ENCODE measurements at regions not wholly inside any gene's neighbourhood (a gene's known extent, or its start where the extent isn't known, plus 50 kb on each side); places are given as distances from the start of the nearest gene placed in this dataset.
"Not testable (repeated sequence)": the region's sequence is repeated elsewhere in the genome, so short reads cannot be mapped to it uniquely, and the experiment has no call there.

DNA sequence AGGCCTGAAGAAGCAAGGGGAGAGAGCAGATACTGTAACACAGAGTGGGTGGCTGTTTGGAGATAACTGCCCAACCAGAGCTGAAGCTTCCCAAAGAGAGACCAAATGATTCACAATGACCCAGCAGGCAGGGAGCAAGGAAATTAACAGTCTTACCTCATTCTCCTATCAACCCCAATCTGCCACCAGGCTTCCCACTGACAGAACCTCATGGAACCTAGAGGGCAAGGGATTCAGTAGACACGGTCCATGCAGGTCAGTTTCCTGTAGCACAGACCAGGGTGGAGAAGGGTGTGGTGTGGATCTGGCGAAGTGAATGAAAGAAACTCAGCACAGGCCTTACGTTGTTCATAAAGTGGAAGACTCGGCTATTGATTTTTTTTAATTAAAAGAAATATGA, 60.7 kb upstream of the ALB start:
- peak in 2 of 3 donors; percentile 26 to 72 for DNase-seq
- WGBS (ENCODE audit: insufficient coverage, low coverage, low lambda C conversion rate, missing lambda C conversion rate) = 23% methylated on average over 4 of the region's 4 CpGs
- peak overlapping the region; percentile 51 to 90 (median 84) for H3K27ac ChIP-seq
- no peaks in the 10 kb centered on the region for H3K36me3 ChIP-seq
- peak; percentile 87 for TF ChIP-seq POLR2A (IDR thresholded peaks at IDR 0.05)
- TF ChIP-seq, protein P1, sequence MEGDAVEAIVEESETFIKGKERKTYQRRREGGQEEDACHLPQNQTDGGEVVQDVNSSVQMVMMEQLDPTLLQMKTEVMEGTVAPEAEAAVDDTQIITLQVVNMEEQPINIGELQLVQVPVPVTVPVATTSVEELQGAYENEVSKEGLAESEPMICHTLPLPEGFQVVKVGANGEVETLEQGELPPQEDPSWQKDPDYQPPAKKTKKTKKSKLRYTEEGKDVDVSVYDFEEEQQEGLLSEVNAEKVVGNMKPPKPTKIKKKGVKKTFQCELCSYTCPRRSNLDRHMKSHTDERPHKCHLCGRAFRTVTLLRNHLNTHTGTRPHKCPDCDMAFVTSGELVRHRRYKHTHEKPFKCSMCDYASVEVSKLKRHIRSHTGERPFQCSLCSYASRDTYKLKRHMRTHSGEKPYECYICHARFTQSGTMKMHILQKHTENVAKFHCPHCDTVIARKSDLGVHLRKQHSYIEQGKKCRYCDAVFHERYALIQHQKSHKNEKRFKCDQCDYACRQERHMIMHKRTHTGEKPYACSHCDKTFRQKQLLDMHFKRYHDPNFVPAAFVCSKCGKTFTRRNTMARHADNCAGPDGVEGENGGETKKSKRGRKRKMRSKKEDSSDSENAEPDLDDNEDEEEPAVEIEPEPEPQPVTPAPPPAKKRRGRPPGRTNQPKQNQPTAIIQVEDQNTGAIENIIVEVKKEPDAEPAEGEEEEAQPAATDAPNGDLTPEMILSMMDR (IDR thresholded peaks at IDR 0.05) = no peak
- peaks cover 0 to 37% (median 11%) of the 10 kb centered on the region in 4 donors for H3K4me1 ChIP-seq
- peak; percentile 57 to 74 (median 62) for ATAC-seq
- H3K9me3 ChIP-seq = no peaks in the 10 kb centered on the region
- intact Hi-C loops (cut with DNase I) = loop anchor here in 1 of 2 donors (10.0 kb wide), 1 partner anchor 61 kb away; the partner anchor contains the start of gene ALB
- H3K27me3 ChIP-seq = no peaks in the 10 kb centered on the region
- peak overlapping the region; percentile 18 to 43 (median 42) for H3K4me3 ChIP-seq

DNA sequence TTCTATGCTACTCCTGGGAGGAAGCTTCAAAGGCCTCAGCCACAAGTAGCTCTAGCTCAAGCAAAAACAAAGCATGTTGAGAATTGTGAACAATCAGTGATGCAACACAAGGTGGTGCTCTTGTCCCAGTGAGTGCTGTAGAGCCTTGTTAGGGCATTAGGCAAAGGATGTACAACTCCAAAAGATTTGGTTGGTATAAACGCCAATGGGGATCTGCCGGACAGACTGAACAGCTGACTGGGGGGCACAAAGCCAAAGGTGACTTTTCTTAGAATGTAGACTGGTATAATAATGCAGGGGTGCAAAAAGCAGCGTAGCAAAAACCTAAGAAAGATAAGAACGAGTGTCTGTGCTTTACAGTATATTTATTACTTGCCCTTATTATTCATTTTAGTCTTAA, 62.6 kb upstream of the ALB start:
- TF ChIP-seq, protein P1 (IDR thresholded peaks at IDR 0.05) = peak; percentile 64 to 82 (median 76)
- peak; percentile 21 for TF ChIP-seq POLR2A (IDR thresholded peaks at IDR 0.05)

DNA sequence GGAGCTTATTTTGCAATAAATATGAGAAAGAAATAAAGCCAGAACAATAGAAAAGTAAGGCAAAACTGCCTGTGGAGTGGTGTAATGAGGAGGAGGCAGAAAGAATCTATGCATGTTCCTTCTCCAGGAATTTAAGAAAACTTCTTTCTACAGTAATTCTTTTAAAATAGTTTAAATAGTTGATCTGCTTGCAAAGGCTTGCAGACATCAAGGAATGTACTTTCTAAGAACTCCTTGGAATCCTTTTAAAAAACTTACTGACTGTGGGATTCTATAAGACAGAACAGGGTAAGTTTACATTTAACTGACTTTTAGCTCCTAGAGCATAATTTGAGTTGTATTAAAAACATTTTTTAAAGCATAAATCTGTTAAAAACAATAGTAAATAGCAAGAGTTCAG, 63.2 kb upstream of the ALB start:
- no peak for TF ChIP-seq POLR2A (IDR thresholded peaks at IDR 0.05)
- TF ChIP-seq, protein P1 (IDR thresholded peaks at IDR 0.05) = no peak
- H3K27me3 ChIP-seq = no peaks in the 10 kb centered on the region
- DNase-seq (no peak), ATAC-seq (no peak)
- H3K36me3 ChIP-seq = no peaks in the 10 kb centered on the region
- no peak overlapping the region for H3K27ac ChIP-seq
- no peak overlapping the region for H3K4me3 ChIP-seq
- no peaks in the 10 kb centered on the region for H3K9me3 ChIP-seq
- H3K4me1 ChIP-seq = peaks cover 0 to 21% (median 3%) of the 10 kb centered on the region in 4 donors
- intact Hi-C loops (cut with DNase I) = loop anchor here in 1 of 2 donors (10.0 kb wide), 1 partner anchor 64 kb away; the partner anchor contains the start of gene ALB

More for the DNA sequence above, 62.6 kb upstream of the ALB start:
- no peaks in the 10 kb centered on the region for H3K9me3 ChIP-seq
- no peaks in the 10 kb centered on the region for H3K36me3 ChIP-seq
- peak overlapping the region in 2 of 3 donors; percentile 22 to 26 for H3K4me3 ChIP-seq
- ATAC-seq (peak; percentile 72 to 88 (median 74)), DNase-seq (peak in 2 of 3 donors; percentile 25 to 79)
- intact Hi-C loops (cut with DNase I) = loop anchor here in 1 of 2 donors (10.0 kb wide), 1 partner anchor 63 kb away; the partner anchor contains the start of gene ALB
- peak overlapping the region in 2 of 3 donors; percentile 84 to 90 for H3K27ac ChIP-seq
- H3K4me1 ChIP-seq = peaks cover 0 to 24% (median 5%) of the 10 kb centered on the region in 4 donors
- H3K27me3 ChIP-seq = no peaks in the 10 kb centered on the region
- WGBS (ENCODE audit: insufficient coverage, low coverage, low lambda C conversion rate, missing lambda C conversion rate) = 16% methylated on average over 4 of the region's 4 CpGs

DNA sequence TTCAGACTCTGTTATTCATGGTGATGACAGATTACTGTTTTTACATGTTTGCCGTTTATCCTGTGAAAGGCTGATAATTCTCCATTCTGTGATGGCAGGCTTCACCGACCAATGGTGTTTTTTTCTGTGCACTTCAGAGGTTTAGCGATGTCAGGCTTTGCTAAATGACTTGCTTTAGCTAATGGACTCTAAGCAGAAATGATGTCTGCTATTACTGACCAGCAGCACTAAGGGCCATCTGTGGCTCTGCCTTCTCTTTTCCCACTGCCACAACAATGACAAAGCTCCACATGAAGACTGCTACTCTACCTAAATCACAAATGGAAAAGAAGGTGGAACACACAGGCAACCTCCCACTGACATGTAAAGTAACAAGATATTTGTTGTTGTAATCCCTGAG, 68.4 kb upstream of the ALB start:
- Histone ChIP-seq H3K4me1 (peaks cover 0 to 5% (median 2%) of the 10 kb centered on the region in 4 donors), H3K27me3 (no peaks in the 10 kb centered on the region), H3K4me3 (no peak overlapping the region), H3K27ac (no peak overlapping the region), H3K9me3 (no peaks in the 10 kb centered on the region), H3K36me3 (no peaks in the 10 kb centered on the region)
- DNase-seq (no peak), ATAC-seq (no peak)
- TF ChIP-seq POLR2A (IDR thresholded peaks at IDR 0.05) = no peak
- TF ChIP-seq, protein P1 (IDR thresholded peaks at IDR 0.05) = no peak
- 63% methylated on average over 3 of the region's 3 CpGs for WGBS (ENCODE audit: insufficient coverage, low coverage, low lambda C conversion rate, missing lambda C conversion rate)
- intact Hi-C loops (cut with DNase I) = no loop called here

- WGBS (ENCODE audit: insufficient coverage, low coverage, low lambda C conversion rate, missing lambda C conversion rate) = 72% methylated on average over 2 of the region's 2 CpGs
- H3K4me3 ChIP-seq; H3K27ac ChIP-seq; H3K27me3 ChIP-seq; H3K4me1 ChIP-seq; H3K36me3 ChIP-seq; H3K9me3 ChIP-seq; DNase-seq; intact Hi-C loops (cut with DNase I); ATAC-seq: not testable (repeated sequence)
Measured at GRCh38 chr4:73332012-73332411, 72.1 kb upstream of the ALB start.

Measured in right lobe of liver (tissue), 6 donors.